Esophagus squamous epithelium (tissue), 5 donors: ENCODE measurements at regions not wholly inside any gene's neighbourhood (a gene's known extent, or its start where the extent isn't known, plus 50 kb on each side); places are given as distances from the start of the nearest gene placed in this dataset.

Source experiments
- DNase-seq: peaks from one replicate; lab custom pipeline; 2025; lab: John Stamatoyannopoulos, UW
- H3K27ac ChIP-seq, 4 donors: fragments of 200-600 bp; sonication (generic); one replicate each; pipeline ENCODE4 v1.5.1; 2016 to 2019; ENCODE audit warnings: mild to moderate bottlenecking in 1 of 4
- H3K27me3 ChIP-seq, 4 donors: fragments of 200-600 bp; sonication (generic); 1 replicate in 3 of 4; 2 replicates in 1 of 4; pipeline versions ENCODE4 v1.5.1 to v1.6.0; 2017 to 2021; ENCODE audit warnings: antibody characterized with exemption in 1 of 4
- H3K36me3 ChIP-seq, 3 donors: fragments of 200-600 bp; sonication (generic); one replicate each; pipeline ENCODE4 v1.5.1; 2016 to 2019
- H3K4me1 ChIP-seq, 3 donors: fragments of 200-600 bp; sonication (generic); one replicate each; pipeline ENCODE4 v1.5.1; 2017 to 2019
- H3K4me3 ChIP-seq, 4 donors: fragments of 200-600 bp; sonication (generic); 1 replicate in 3 of 4; 2 replicates in 1 of 4; pipeline ENCODE4 v1.5.1; 2016 to 2019; ENCODE audit warnings: mild to moderate bottlenecking in 2 of 4, moderate library complexity in 1 of 4
- H3K9me3 ChIP-seq, 3 donors: fragments of 200-600 bp; sonication (generic); one replicate each; pipeline ENCODE4 v1.5.1; 2016 to 2019
- CTCF ChIP-seq, 6 experiments: fragments of 450-650 bp in 4 of 6; fragments of 200-600 bp in 2 of 6; sonication (generic) in 2 of 6; IDR thresholded peaks; one replicate each; pipeline ENCODE4 v1.5.1; 2016 to 2019; ENCODE audit warnings: antibody characterized with exemption in 6 of 6, mild to moderate bottlenecking in 4 of 6, moderate library complexity in 4 of 6
- POLR2A ChIP-seq, 4 donors: fragments of 450-650 bp; IDR thresholded peaks; one replicate each; pipeline ENCODE4 v1.6.1; 2017; ENCODE audit warnings: antibody characterized with exemption in 4 of 4, mild to moderate bottlenecking in 4 of 4, moderate library complexity in 3 of 4
- WGBS, 2 donors: methylation state at CpG; one replicate each; pipeline ENCODE4 v1.1.5; 2018; 5-methylcytosine and 5-hydroxymethylcytosine counted together
- intact Hi-C: fragments of 100-400 bp; cut with DNase I; formaldehyde crosslinking; loops from one replicate; pipeline ENCODE4 v1.15.0; 2022
- donor health status: DM: yes; HTN: yes; CAD: no.

DNA sequence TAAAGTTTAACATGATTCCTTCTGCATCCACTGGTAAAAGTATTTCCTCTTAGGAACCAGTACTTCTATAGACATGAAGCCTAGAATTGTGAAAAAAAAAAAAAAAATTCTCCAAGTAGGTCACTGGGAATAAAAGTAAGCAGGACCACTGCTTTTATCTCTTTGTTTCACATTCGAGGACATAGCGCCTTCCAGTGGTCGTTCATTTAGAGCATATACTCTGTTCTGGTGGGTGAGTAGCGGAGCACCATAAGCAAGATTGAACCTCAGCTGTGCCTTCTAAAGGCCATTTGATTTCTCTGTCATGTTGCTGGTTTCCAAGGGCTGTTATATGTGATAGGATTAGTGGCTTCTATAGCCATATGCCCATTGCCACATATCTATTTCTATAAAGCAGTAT, 393.1 kb downstream of the TMEM232 start:
- no peaks in the 10 kb centered on the region for H3K27me3 ChIP-seq
- H3K36me3 ChIP-seq = no peaks in the 10 kb centered on the region
- no peaks in the 10 kb centered on the region for H3K9me3 ChIP-seq
- no peak for DNase-seq
- no peak for TF ChIP-seq POLR2A (IDR thresholded peaks at IDR 0.05)
- TF ChIP-seq CTCF (IDR thresholded peaks at IDR 0.05) = no peak
- no peak overlapping the region for H3K4me3 ChIP-seq
- H3K27ac ChIP-seq = no peak overlapping the region
- 44 to 64% methylated on average over 4 of the region's 4 CpGs for WGBS, 2 donors
- no peaks in the 10 kb centered on the region for H3K4me1 ChIP-seq
- intact Hi-C loops = no loop called here

- intact Hi-C loops = no loop called here
- no peaks in the 10 kb centered on the region for H3K9me3 ChIP-seq
- no peak overlapping the region for H3K4me3 ChIP-seq
- TF ChIP-seq CTCF (IDR thresholded peaks at IDR 0.05) (no peak), POLR2A (IDR thresholded peaks at IDR 0.05) (no peak)
- H3K36me3 ChIP-seq = no peaks in the 10 kb centered on the region
- DNase-seq = no peak
- WGBS, 2 donors = 38 to 59% methylated on average over 4 of the region's 4 CpGs
- no peaks in the 10 kb centered on the region for H3K4me1 ChIP-seq
- no peaks in the 10 kb centered on the region for H3K27me3 ChIP-seq
- H3K27ac ChIP-seq = no peak overlapping the region
Measured at GRCh38 chr5:110335361-110336066, 391.0 kb downstream of the TMEM232 start.

- no peak for TF ChIP-seq CTCF (IDR thresholded peaks at IDR 0.05)
- TF ChIP-seq POLR2A (IDR thresholded peaks at IDR 0.05) = no peak
- Histone ChIP-seq H3K27ac (no peak overlapping the region), H3K4me1 (no peaks in the 10 kb centered on the region), H3K36me3 (no peaks in the 10 kb centered on the region), H3K27me3 (no peaks in the 10 kb centered on the region), H3K4me3 (no peak overlapping the region), H3K9me3 (no peaks in the 10 kb centered on the region)
- DNase-seq = no peak
- WGBS, 2 donors = 59 to 66% methylated on average over 7 of the region's 7 CpGs
- intact Hi-C loops = no loop called here
Measured at GRCh38 chr5:110338341-110339083, 388.0 kb downstream of the TMEM232 start.

DNA sequence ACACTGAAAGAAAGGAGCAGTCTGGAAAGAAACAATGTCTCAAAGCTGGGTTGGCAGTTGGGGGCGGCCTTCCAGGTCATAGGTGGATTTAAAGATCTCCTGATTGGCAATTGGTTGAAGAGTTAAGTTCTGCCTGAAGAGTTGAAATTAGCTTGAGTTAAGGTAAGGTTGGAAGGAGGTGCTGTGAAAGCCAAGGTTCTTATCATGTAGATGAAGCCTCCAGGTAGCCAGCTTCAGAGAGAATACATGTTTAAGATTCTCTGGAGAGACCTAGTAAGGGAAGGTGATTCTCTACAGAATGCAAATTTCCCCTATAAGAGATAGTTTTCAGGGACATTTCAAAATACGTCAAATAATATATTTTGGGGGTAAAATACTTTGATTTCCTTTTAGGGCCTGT, 387.1 kb downstream of the TMEM232 start:
- 83 to 93% methylated on average over 2 of the region's 2 CpGs for WGBS, 2 donors
- TF ChIP-seq POLR2A (IDR thresholded peaks at IDR 0.05) (no peak), CTCF (IDR thresholded peaks at IDR 0.05) (no peak)
- no peak overlapping the region for H3K27ac ChIP-seq

DNA sequence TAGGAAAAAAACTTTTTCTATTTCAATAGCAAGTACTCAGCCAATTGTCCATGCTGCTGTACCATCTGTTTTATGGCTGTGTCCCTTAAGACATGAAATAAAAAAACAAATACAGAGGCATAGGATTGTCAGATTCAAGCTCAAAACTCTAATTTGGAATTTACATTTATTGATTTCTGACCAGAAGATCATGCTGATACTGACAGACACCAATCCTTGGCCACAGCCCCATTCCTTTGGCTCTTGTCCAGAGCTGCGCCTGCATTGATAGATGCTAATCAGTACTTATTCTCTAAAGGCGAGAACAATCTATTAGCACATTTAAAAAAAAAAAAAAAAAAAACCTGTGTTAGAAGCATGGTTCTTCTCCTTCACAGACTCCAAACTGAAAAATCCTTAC, 384.6 kb downstream of the TMEM232 start:
- no peaks in the 10 kb centered on the region for H3K9me3 ChIP-seq
- 60 to 69% methylated on average over 2 of the region's 2 CpGs for WGBS, 2 donors
- no peaks in the 10 kb centered on the region for H3K36me3 ChIP-seq
- intact Hi-C loops = no loop called here
- H3K27me3 ChIP-seq = no peaks in the 10 kb centered on the region
- no peak for DNase-seq
- no peak overlapping the region for H3K4me3 ChIP-seq
- TF ChIP-seq POLR2A (IDR thresholded peaks at IDR 0.05) = no peak
- TF ChIP-seq CTCF (IDR thresholded peaks at IDR 0.05) = no peak
- no peaks in the 10 kb centered on the region for H3K4me1 ChIP-seq
- H3K27ac ChIP-seq = no peak overlapping the region

More for the DNA sequence above, 387.1 kb downstream of the TMEM232 start:
- intact Hi-C loops = no loop called here
- no peaks in the 10 kb centered on the region for H3K4me1 ChIP-seq
- H3K4me3 ChIP-seq = no peak overlapping the region
- H3K27me3 ChIP-seq = no peaks in the 10 kb centered on the region
- no peaks in the 10 kb centered on the region for H3K36me3 ChIP-seq
- no peak for DNase-seq
- H3K9me3 ChIP-seq = no peaks in the 10 kb centered on the region
